ENCODE measurements at regions not wholly inside any gene's neighbourhood (a gene's known extent, or its start where the extent isn't known, plus 50 kb on each side); places are given as distances from the start of the nearest gene placed in this dataset.

DNA sequence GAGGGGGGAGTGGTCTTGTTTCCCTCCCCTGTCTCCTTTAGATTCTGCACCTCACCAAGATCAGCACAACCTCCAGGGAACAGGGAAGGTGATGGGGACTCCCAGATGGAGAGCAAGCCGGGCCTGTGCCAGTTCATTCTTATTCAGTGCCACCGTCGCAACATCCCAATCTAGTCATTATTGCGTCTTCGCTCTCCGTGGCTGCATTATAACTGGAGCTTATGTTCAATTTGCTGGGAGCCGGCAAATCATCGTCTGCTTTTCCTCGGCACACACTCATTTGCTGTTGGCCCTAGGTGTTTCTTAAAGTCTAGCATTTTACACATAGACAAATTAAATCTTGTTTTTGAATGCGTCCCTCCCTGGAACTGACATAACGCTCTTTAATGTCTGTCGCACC, 1269.7 kb downstream of the BRD1 start:
- TF ChIP-seq POLR2AphosphoS5 (IDR thresholded peaks at IDR 0.05) (no peak), POLR2A (IDR thresholded peaks at IDR 0.05) (no peak)
- TF ChIP-seq, protein P1, sequence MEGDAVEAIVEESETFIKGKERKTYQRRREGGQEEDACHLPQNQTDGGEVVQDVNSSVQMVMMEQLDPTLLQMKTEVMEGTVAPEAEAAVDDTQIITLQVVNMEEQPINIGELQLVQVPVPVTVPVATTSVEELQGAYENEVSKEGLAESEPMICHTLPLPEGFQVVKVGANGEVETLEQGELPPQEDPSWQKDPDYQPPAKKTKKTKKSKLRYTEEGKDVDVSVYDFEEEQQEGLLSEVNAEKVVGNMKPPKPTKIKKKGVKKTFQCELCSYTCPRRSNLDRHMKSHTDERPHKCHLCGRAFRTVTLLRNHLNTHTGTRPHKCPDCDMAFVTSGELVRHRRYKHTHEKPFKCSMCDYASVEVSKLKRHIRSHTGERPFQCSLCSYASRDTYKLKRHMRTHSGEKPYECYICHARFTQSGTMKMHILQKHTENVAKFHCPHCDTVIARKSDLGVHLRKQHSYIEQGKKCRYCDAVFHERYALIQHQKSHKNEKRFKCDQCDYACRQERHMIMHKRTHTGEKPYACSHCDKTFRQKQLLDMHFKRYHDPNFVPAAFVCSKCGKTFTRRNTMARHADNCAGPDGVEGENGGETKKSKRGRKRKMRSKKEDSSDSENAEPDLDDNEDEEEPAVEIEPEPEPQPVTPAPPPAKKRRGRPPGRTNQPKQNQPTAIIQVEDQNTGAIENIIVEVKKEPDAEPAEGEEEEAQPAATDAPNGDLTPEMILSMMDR (IDR thresholded peaks at IDR 0.05): no peak
